Mesendoderm (in vitro differentiated cells): ENCODE measurements at regions not wholly inside any gene's neighbourhood (a gene's known extent, or its start where the extent isn't known, plus 50 kb on each side); places are given as distances from the start of the nearest gene placed in this dataset.

Experiments
- DNase-seq: peaks from one replicate; pipeline ENCODE4 v3.0.0; 2013
- H2AK5ac ChIP-seq: 2 replicates; pipeline ENCODE4 v1.6.1; 2013; ENCODE audit warnings: low read length, inconsistent platforms
- H2BK120ac ChIP-seq: 2 replicates; pipeline ENCODE4 v1.6.1; 2013; ENCODE audit warnings: low read depth, mild to moderate bottlenecking, low read length, moderate library complexity, mixed read lengths
- H2BK15ac ChIP-seq: replicated peaks from 2 replicates; pipeline ENCODE4 v1.6.1; 2013; ENCODE audit warnings: low read depth, mild to moderate bottlenecking, moderate library complexity
- H2BK5ac ChIP-seq: 2 replicates; pipeline ENCODE4 v1.6.1; 2013; ENCODE audit warnings: low read length, inconsistent platforms
- H3K18ac ChIP-seq: 2 replicates; pipeline ENCODE4 v1.6.1; 2013; ENCODE audit warnings: mild to moderate bottlenecking, low read length, mixed read lengths
- H3K23ac ChIP-seq: one replicate; pipeline ENCODE4 v1.6.1; 2013; ENCODE audit warnings: low read length
- H3K27ac ChIP-seq: 2 replicates; pipeline ENCODE4 v1.5.1; 2013; ENCODE audit warnings: low read depth, mild to moderate bottlenecking, inconsistent platforms, low read length, moderate library complexity
- H3K27me3 ChIP-seq: 2 replicates; pipeline ENCODE4 v1.6.1; 2013; ENCODE audit warnings: low read length, control low read depth, mild to moderate bottlenecking, inconsistent platforms; ENCODE audit not compliant: insufficient read depth, poor library complexity
- H3K36me3 ChIP-seq: 2 replicates; pipeline ENCODE4 v1.6.1; 2013; ENCODE audit warnings: low read length, inconsistent platforms; ENCODE audit not compliant: control insufficient read depth, insufficient read depth
- H3K4ac ChIP-seq: one replicate; pipeline ENCODE4 v1.6.1; 2013; ENCODE audit warnings: low read depth, mild to moderate bottlenecking, low read length, moderate library complexity
- H3K4me1 ChIP-seq: 2 replicates; pipeline ENCODE4 v1.6.1; 2013; ENCODE audit warnings: low read depth, low read length, inconsistent platforms; ENCODE audit not compliant: control insufficient read depth
- H3K4me2 ChIP-seq: 2 replicates; pipeline ENCODE4 v1.6.1; 2013; ENCODE audit warnings: low read length
- H3K4me3 ChIP-seq: 2 replicates; pipeline ENCODE4 v1.5.1; 2013; ENCODE audit warnings: mild to moderate bottlenecking, low read length
- H3K56ac ChIP-seq: one replicate; pipeline ENCODE4 v1.6.1; 2013; ENCODE audit warnings: low read length
- H3K79me1 ChIP-seq: 2 replicates; pipeline ENCODE4 v1.6.1; 2013; ENCODE audit warnings: low read length, inconsistent platforms
- H3K79me2 ChIP-seq: 2 replicates; pipeline ENCODE4 v1.6.1; 2013; ENCODE audit warnings: mild to moderate bottlenecking, low read length; ENCODE audit not compliant: control insufficient read depth, insufficient read depth
- H3K9ac ChIP-seq: 2 replicates; pipeline ENCODE4 v1.6.1; 2013; ENCODE audit warnings: low read length, inconsistent platforms
- H4K5ac ChIP-seq: one replicate; pipeline ENCODE4 v1.6.1; 2013; ENCODE audit warnings: low read length
- H4K8ac ChIP-seq: one replicate; pipeline ENCODE4 v1.6.1; 2013; ENCODE audit warnings: low read depth, mild to moderate bottlenecking, control low read depth, low read length, moderate library complexity
- WGBS: extraction: QIAGEN DNeasy Blood & Tissue Kit; methylation state at CpG from one replicate; pipeline ENCODE4 v1.1.7; 2013; ENCODE audit warnings: low lambda C conversion rate, missing lambda C conversion rate; ENCODE audit not compliant: insufficient coverage; ENCODE audit errors: extremely low coverage; 5-methylcytosine and 5-hydroxymethylcytosine counted together

DNA sequence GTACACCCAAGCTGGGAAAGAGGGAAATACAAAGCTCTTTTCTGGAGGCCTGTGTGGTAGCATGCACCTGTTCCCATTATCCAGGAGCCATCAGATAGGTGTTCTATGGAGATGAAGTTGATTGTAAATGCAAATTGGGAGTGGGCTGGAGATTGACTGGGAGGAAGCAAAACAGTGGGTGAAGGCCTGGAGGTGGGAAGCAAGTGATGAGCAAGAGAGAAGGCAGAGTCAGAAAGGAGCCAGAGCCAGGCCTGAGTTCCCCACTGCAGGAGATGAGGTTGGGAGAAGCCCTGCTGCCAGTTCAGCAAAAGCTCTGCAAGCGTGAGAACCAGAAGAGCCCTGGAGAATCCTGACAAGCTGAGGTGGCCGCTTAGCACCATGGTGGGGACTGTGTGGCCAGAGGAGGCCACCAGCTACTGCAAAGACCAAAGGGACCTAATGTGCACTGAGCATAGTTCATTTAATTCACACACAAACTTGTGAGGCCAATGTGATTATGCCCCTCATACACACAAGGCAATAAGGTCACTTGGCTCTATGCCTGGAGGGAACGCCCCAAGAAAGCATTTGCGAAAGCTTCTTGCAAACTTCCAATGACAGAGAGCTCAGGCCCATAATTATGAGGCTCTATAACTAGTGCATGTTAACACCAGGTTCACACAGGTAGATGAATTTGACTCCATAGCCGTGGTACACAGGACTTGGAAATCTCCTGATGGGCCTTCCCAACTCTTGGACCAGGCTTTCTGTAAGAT, 73.0 kb upstream of the GRIK3 start:
- no peaks in the 10 kb centered on the region for H3K36me3 ChIP-seq
- no peak overlapping the region for H3K4me2 ChIP-seq
- H3K4me1 ChIP-seq: no peaks in the 10 kb centered on the region
- no peaks in the 10 kb centered on the region for H3K79me2 ChIP-seq
- H2BK5ac ChIP-seq: no peak overlapping the region
- H2AK5ac ChIP-seq: no peak overlapping the region
- H4K8ac ChIP-seq: no peak overlapping the region
- no CpG with 5 or more reads among the region's 5 CpGs for WGBS
- H3K23ac ChIP-seq: no peak overlapping the region
- H3K79me1 ChIP-seq: no peaks in the 10 kb centered on the region
- H3K18ac ChIP-seq: no peak overlapping the region
- H2BK15ac ChIP-seq: no peak overlapping the region
- H3K9ac ChIP-seq: no peak overlapping the region
- H3K27ac ChIP-seq: no peak overlapping the region
- H3K56ac ChIP-seq: no peak overlapping the region
- no peaks in the 10 kb centered on the region for H3K27me3 ChIP-seq
- no peak overlapping the region for H3K4me3 ChIP-seq
- H4K5ac ChIP-seq: no peak overlapping the region
- no peak overlapping the region for H3K4ac ChIP-seq
- H2BK120ac ChIP-seq: no peak overlapping the region
- DNase-seq: no peak

DNA sequence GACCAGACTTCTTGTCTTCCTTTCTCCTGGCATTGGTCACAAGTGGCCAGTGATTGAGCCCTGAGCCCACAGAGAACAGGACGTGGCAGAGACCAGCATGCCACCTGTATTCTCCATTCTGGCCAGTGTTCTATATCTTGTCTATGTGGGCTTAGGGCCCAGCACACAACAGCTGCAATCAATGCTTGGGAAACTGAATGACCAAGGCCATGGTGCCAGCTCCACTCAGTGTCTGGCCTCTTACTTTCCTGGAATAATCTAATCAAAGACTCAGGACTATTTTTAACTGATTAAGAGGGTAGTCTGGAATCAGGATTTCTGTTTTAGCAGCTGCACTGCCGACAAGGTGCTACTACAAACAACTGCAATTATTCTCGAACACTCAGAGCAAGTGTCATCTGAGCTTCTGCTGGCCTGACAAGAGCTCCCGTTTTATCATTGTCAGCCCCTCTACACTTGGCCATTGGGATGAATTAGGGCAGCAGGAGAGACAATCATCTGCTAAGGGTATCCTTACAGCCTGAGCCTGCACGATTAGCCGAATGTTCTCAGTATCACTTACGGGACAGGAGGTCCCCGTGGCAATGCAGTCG, 74.4 kb upstream of the GRIK3 start:
- Histone ChIP-seq H3K79me1 (no peaks in the 10 kb centered on the region), H3K23ac (no peak overlapping the region), H2BK120ac (no peak overlapping the region), H3K4ac (no peak overlapping the region), H2AK5ac (no peak overlapping the region), H3K56ac (no peak overlapping the region), H3K27me3 (no peaks in the 10 kb centered on the region), H3K4me3 (no peak overlapping the region), H3K27ac (no peak overlapping the region), H3K4me2 (no peak overlapping the region), H2BK5ac (no peak overlapping the region), H3K36me3 (no peaks in the 10 kb centered on the region), H3K4me1 (no peaks in the 10 kb centered on the region), H3K79me2 (no peaks in the 10 kb centered on the region), H4K5ac (no peak overlapping the region), H4K8ac (no peak overlapping the region), H3K18ac (no peak overlapping the region), H2BK15ac (no peak overlapping the region), H3K9ac (no peak overlapping the region)
- no CpG with 5 or more reads among the region's 9 CpGs for WGBS
- DNase-seq: no peak

DNA sequence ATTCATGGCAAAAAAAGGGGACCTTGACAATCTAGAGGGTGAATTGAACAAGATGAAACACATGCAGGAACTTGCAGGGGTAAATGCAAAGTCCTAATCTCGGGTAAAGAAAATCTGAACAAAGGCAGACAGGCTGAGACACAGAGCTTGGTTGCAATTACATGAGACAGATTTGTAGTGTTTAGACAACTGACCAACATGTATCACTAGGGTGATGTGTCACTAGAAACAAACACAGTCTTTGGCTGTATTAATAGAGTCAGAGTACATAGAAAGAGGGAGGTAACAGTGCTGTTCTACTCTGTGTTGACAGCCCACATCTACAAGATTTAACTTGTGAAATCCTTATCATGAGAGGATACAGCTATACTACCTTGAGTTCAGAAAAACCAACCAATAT, 78.1 kb upstream of the GRIK3 start:
- no peaks in the 10 kb centered on the region for H3K4me1 ChIP-seq
- H4K8ac ChIP-seq: no peak overlapping the region
- no peak overlapping the region for H4K5ac ChIP-seq
- H3K23ac ChIP-seq: no peak overlapping the region
- no peak overlapping the region for H3K4ac ChIP-seq
- no peak overlapping the region for H3K27ac ChIP-seq
- H3K4me2 ChIP-seq: no peak overlapping the region
- H3K27me3 ChIP-seq: no peaks in the 10 kb centered on the region
- H2AK5ac ChIP-seq: no peak overlapping the region
- WGBS: no CpG with 5 or more reads among the region's 1 CpG
- no peak overlapping the region for H3K18ac ChIP-seq
- H3K56ac ChIP-seq: no peak overlapping the region
- no peak overlapping the region for H3K4me3 ChIP-seq
- no peaks in the 10 kb centered on the region for H3K79me2 ChIP-seq
- H3K9ac ChIP-seq: no peak overlapping the region
- no peaks in the 10 kb centered on the region for H3K79me1 ChIP-seq
- no peak overlapping the region for H2BK120ac ChIP-seq
- no peaks in the 10 kb centered on the region for H3K36me3 ChIP-seq
- no peak for DNase-seq
- H2BK15ac ChIP-seq: no peak overlapping the region
- no peak overlapping the region for H2BK5ac ChIP-seq

DNA sequence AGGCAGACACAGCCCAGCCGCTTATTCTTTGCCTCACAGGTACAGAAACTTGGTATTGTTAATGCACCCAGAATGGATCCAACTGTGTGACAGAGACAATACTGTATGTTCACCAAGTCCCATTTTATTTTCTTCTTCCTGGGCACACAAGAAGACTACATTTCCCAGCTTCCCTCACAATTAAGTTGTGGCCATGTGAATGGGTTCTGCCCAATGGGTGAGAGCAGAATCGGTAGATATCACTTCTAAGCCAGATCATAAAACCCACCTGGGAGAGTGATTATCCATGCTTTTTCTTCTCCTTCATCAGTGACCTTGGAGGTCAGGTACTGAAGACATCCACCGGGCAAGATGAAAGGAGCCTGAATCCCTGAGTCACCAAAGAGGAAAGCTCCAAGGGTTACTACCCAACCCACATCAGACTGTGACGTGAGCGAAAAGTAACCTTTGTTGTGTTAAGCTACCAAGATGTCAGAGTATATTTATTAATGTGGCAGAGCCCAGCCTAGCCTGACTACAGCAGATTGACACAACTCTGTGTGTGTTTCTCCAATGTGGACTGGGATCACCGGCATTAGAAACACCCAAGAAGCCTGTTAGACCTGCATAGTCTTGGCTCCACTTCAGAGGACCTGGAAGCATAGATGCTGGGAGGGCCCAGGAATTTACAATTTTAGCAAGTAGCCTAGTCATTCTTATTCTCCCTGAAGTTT, 79.1 kb upstream of the GRIK3 start:
- no peaks in the 10 kb centered on the region for H3K79me1 ChIP-seq
- no peak overlapping the region for H3K23ac ChIP-seq
- H4K8ac ChIP-seq: no peak overlapping the region
- no CpG with 5 or more reads among the region's 6 CpGs for WGBS
- H3K27me3 ChIP-seq: no peaks in the 10 kb centered on the region
- no peak overlapping the region for H3K4me2 ChIP-seq
- no peak for DNase-seq
- no peak overlapping the region for H2BK15ac ChIP-seq
- H3K27ac ChIP-seq: no peak overlapping the region
- no peak overlapping the region for H3K9ac ChIP-seq
- H3K4me1 ChIP-seq: no peaks in the 10 kb centered on the region
- H3K4ac ChIP-seq: no peak overlapping the region
- no peak overlapping the region for H2BK5ac ChIP-seq
- no peak overlapping the region for H2BK120ac ChIP-seq
- no peak overlapping the region for H4K5ac ChIP-seq
- no peak overlapping the region for H3K18ac ChIP-seq
- no peak overlapping the region for H3K4me3 ChIP-seq
- H2AK5ac ChIP-seq: no peak overlapping the region
- no peaks in the 10 kb centered on the region for H3K79me2 ChIP-seq
- no peak overlapping the region for H3K56ac ChIP-seq
- no peaks in the 10 kb centered on the region for H3K36me3 ChIP-seq

DNA sequence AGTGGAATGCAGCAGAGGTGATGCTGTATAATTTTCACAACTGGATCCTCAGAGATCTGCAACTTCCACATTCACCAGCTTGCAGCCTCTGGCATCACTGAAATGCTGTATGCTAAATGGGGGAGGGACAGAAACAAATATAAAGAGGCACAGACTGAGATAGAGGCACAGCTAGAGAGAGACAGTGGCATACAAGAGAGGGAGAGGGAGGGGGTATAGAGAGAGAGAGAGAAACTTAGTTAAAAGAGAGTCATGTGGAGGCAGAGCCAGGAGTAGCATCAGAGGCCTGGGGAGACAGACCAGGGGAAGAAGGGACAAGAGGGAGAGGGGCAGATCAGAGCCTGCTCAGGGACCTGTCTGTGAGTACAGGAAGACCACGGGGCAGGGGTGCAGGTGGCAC, 84.5 kb upstream of the GRIK3 start:
- Histone ChIP-seq H3K36me3 (no peaks in the 10 kb centered on the region), H3K4me1 (no peaks in the 10 kb centered on the region), H2BK5ac (no peak overlapping the region), H3K79me2 (no peaks in the 10 kb centered on the region), H3K4ac (no peak overlapping the region), H2AK5ac (no peak overlapping the region), H3K56ac (no peak overlapping the region), H3K23ac (no peak overlapping the region), H3K18ac (no peak overlapping the region), H3K9ac (no peak overlapping the region), H2BK120ac (no peak overlapping the region), H4K8ac (no peak overlapping the region), H3K27ac (no peak overlapping the region), H3K4me2 (no peak overlapping the region), H2BK15ac (no peak overlapping the region), H3K4me3 (no peak overlapping the region), H3K27me3 (no peaks in the 10 kb centered on the region), H3K79me1 (no peaks in the 10 kb centered on the region), H4K5ac (no peak overlapping the region)
- no peak for DNase-seq
- no CpG with 5 or more reads among the region's 1 CpG for WGBS
